ENCODE measurements at regions not wholly inside any gene's neighbourhood (a gene's known extent, or its start where the extent isn't known, plus 50 kb on each side); places are given as distances from the start of the nearest gene placed in this dataset.
"Not testable (repeated sequence)": the region's sequence is repeated elsewhere in the genome, so short reads cannot be mapped to it uniquely, and the experiment has no call there.

DNA sequence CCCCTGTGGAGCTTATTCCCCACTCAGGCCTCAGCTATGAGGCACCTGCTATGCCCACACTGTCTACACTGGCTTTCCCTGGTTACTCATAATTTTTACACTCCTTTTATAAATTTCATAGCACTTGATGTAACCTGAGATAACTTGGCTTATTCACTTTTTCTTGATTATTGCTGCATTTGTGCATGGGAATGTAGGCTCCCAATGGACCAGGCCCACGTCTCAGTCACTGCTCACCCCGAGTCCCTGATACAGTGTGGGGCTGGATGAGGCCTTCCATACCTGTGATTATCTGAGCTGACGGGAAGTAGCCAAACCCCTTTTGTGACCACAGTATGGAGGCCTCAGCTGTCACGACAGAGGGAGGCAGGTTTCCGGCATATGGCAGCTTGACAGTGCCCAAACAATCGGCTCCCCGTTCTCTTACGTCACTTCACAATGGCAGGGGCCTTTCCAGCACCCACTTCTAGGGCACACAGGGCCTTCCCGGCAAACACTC lies 645.3 kb downstream of the ACTR3B start:
- H3K9me3 ChIP-seq (ENCODE audit: control extremely low read depth in 1 of 5, control insufficient read depth in 4 of 5, insufficient read depth in 2 of 5, low read depth in 1 of 5, low read length in 4 of 5) = no peaks in the 10 kb centered on the region

GRCh38 chr7:153405704-153406485 lies 646.3 kb upstream of the DPP6 start:
- peaks cover 0 to 3% (median 0%) of the 10 kb centered on the region in 5 experiments for H3K9me3 ChIP-seq (ENCODE audit: control extremely low read depth in 1 of 5, control insufficient read depth in 4 of 5, insufficient read depth in 2 of 5, low read depth in 1 of 5, low read length in 4 of 5)
- no peak overlapping the region for H3K27ac ChIP-seq (ENCODE audit: insufficient read depth in 1 of 2, low read depth in 1 of 2, low read length in 2 of 2, poor library complexity in 1 of 2, severe bottlenecking in 2 of 2)
- H3K27me3 ChIP-seq (replicated peaks in 2 of 5; ENCODE audit: control insufficient read depth in 4 of 5, insufficient read depth in 5 of 5, low read length in 4 of 5) = no peaks in the 10 kb centered on the region
- ChIA-PET POLR2A (no interaction called here), CTCF (no interaction called here)
- H3K36me3 ChIP-seq (ENCODE audit: control insufficient read depth in 4 of 4, insufficient read depth in 4 of 4, low read length in 3 of 4) = no peaks in the 10 kb centered on the region
- DNase-seq = no peak
- H3K4me3 ChIP-seq (ENCODE audit: control insufficient read depth in 1 of 7, extremely low read depth in 1 of 7, insufficient read depth in 4 of 7, low read depth in 2 of 7, low read length in 6 of 7) = no peak overlapping the region
- 98% methylated on average over 4 of the region's 7 CpGs for WGBS (ENCODE audit: insufficient coverage)
- no peaks in the 10 kb centered on the region for H3K4me1 ChIP-seq (ENCODE audit: control extremely low read depth in 1 of 4, control insufficient read depth in 4 of 4, insufficient read depth in 4 of 4, low read length in 3 of 4)

More for the DNA sequence above, 645.3 kb downstream of the ACTR3B start:
- no peak overlapping the region for H3K27ac ChIP-seq (ENCODE audit: insufficient read depth in 1 of 2, low read depth in 1 of 2, low read length in 2 of 2, poor library complexity in 1 of 2, severe bottlenecking in 2 of 2)
- ChIA-PET CTCF (no interaction called here), POLR2A (no interaction called here)
- WGBS (ENCODE audit: insufficient coverage) = 99% methylated on average over 9 of the region's 9 CpGs
- no peaks in the 10 kb centered on the region for H3K27me3 ChIP-seq (replicated peaks in 2 of 5; ENCODE audit: control insufficient read depth in 4 of 5, insufficient read depth in 5 of 5, low read length in 4 of 5)
- H3K4me3 ChIP-seq (ENCODE audit: control insufficient read depth in 1 of 7, extremely low read depth in 1 of 7, insufficient read depth in 4 of 7, low read depth in 2 of 7, low read length in 6 of 7) = no peak overlapping the region
- no peaks in the 10 kb centered on the region for H3K36me3 ChIP-seq (ENCODE audit: control insufficient read depth in 4 of 4, insufficient read depth in 4 of 4, low read length in 3 of 4)
- H3K4me1 ChIP-seq (ENCODE audit: control extremely low read depth in 1 of 4, control insufficient read depth in 4 of 4, insufficient read depth in 4 of 4, low read length in 3 of 4) = no peaks in the 10 kb centered on the region
- no peak for DNase-seq

GRCh38 chr7:153406486-153406872 lies 645.7 kb upstream of the DPP6 start:
- H3K9me3 ChIP-seq (ENCODE audit: control extremely low read depth in 1 of 5, control insufficient read depth in 4 of 5, insufficient read depth in 2 of 5, low read depth in 1 of 5, low read length in 4 of 5) = peaks cover 0 to 3% (median 0%) of the 10 kb centered on the region in 5 experiments
- POLR2A ChIA-PET = no interaction called here
- CTCF ChIA-PET = no interaction called here
- no peak overlapping the region for H3K4me3 ChIP-seq (ENCODE audit: control insufficient read depth in 1 of 7, extremely low read depth in 1 of 7, insufficient read depth in 4 of 7, low read depth in 2 of 7, low read length in 6 of 7)
- WGBS (ENCODE audit: insufficient coverage) = 91% methylated on average over 4 of the region's 6 CpGs
- no peaks in the 10 kb centered on the region for H3K4me1 ChIP-seq (ENCODE audit: control extremely low read depth in 1 of 4, control insufficient read depth in 4 of 4, insufficient read depth in 4 of 4, low read length in 3 of 4)
- H3K36me3 ChIP-seq (ENCODE audit: control insufficient read depth in 4 of 4, insufficient read depth in 4 of 4, low read length in 3 of 4) = no peaks in the 10 kb centered on the region
- no peak for DNase-seq
- no peaks in the 10 kb centered on the region for H3K27me3 ChIP-seq (replicated peaks in 2 of 5; ENCODE audit: control insufficient read depth in 4 of 5, insufficient read depth in 5 of 5, low read length in 4 of 5)
- H3K27ac ChIP-seq (ENCODE audit: insufficient read depth in 1 of 2, low read depth in 1 of 2, low read length in 2 of 2, poor library complexity in 1 of 2, severe bottlenecking in 2 of 2) = no peak overlapping the region

DNA sequence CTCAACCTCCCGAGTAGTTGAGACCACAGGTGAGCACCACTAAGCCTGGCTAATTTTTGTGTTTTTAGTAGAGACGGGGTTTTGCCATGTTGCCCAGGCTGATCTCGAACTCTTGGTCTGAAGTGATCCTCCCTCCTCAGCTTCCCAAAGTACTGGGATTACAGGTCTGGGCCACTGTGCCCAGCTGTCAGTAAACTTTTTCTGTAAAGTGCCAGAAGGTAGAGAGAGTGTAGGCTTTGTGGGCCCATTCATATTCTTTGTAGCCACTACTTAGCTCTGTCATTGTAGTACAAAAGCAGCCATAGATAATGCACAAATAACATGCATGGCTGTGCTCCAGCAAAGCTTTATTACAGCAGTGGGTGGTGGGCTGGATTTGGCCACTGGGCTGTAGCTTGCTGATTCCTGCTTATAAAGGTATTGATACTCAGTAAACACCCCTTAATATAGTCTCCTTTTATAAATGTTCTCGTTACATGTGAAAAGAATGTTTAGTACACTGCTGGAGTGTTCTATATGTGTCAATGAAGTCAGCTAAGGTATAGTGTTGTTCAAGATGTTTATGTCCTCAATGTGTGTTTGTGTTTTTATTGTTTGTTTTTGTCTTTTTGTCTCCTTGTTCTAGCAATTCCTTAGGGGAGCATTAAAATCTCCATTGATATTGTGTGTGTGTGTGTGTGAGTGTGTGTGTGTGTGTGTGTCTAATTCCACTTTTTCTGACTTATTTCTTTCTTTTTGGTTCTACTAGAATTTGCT lies 644.7 kb upstream of the DPP6 start:
- POLR2A ChIA-PET = no interaction called here
- DNase-seq = no peak
- H3K36me3 ChIP-seq (ENCODE audit: control insufficient read depth in 4 of 4, insufficient read depth in 4 of 4, low read length in 3 of 4) = no peaks in the 10 kb centered on the region
- H3K9me3 ChIP-seq (ENCODE audit: control extremely low read depth in 1 of 5, control insufficient read depth in 4 of 5, insufficient read depth in 2 of 5, low read depth in 1 of 5, low read length in 4 of 5) = peaks cover 0 to 3% (median 0%) of the 10 kb centered on the region in 5 experiments
- H3K27me3 ChIP-seq (replicated peaks in 2 of 5; ENCODE audit: control insufficient read depth in 4 of 5, insufficient read depth in 5 of 5, low read length in 4 of 5) = no peaks in the 10 kb centered on the region
- H3K27ac ChIP-seq (ENCODE audit: insufficient read depth in 1 of 2, low read depth in 1 of 2, low read length in 2 of 2, poor library complexity in 1 of 2, severe bottlenecking in 2 of 2) = no peak overlapping the region
- no peaks in the 10 kb centered on the region for H3K4me1 ChIP-seq (ENCODE audit: control extremely low read depth in 1 of 4, control insufficient read depth in 4 of 4, insufficient read depth in 4 of 4, low read length in 3 of 4)
- WGBS (ENCODE audit: insufficient coverage) = 96% methylated on average over 3 of the region's 4 CpGs
- CTCF ChIA-PET = no interaction called here
- H3K4me3 ChIP-seq (ENCODE audit: control insufficient read depth in 1 of 7, extremely low read depth in 1 of 7, insufficient read depth in 4 of 7, low read depth in 2 of 7, low read length in 6 of 7) = no peak overlapping the region

GRCh38 chr7:153408360-153409335 lies 643.5 kb upstream of the DPP6 start:
- Histone ChIP-seq H3K9me3 (ENCODE audit: control extremely low read depth in 1 of 5, control insufficient read depth in 4 of 5, insufficient read depth in 2 of 5, low read depth in 1 of 5, low read length in 4 of 5) (peaks cover 0 to 8% (median 3%) of the 10 kb centered on the region in 5 experiments), H3K4me3 (ENCODE audit: control insufficient read depth in 1 of 7, extremely low read depth in 1 of 7, insufficient read depth in 4 of 7, low read depth in 2 of 7, low read length in 6 of 7) (no peak overlapping the region), H3K27me3 (replicated peaks in 2 of 5; ENCODE audit: control insufficient read depth in 4 of 5, insufficient read depth in 5 of 5, low read length in 4 of 5) (no peaks in the 10 kb centered on the region), H3K4me1 (ENCODE audit: control extremely low read depth in 1 of 4, control insufficient read depth in 4 of 4, insufficient read depth in 4 of 4, low read length in 3 of 4) (no peaks in the 10 kb centered on the region), H3K36me3 (ENCODE audit: control insufficient read depth in 4 of 4, insufficient read depth in 4 of 4, low read length in 3 of 4) (no peaks in the 10 kb centered on the region), H3K27ac (ENCODE audit: insufficient read depth in 1 of 2, low read depth in 1 of 2, low read length in 2 of 2, poor library complexity in 1 of 2, severe bottlenecking in 2 of 2) (no peak overlapping the region)
- DNase-seq = no peak
- 100% methylated on average over 1 of the region's 3 CpGs for WGBS (ENCODE audit: insufficient coverage)
- CTCF ChIA-PET = no interaction called here
- POLR2A ChIA-PET = no interaction called here

GRCh38 chr7:153409567-153410342 lies 642.4 kb upstream of the DPP6 start:
- POLR2A ChIA-PET; H3K27me3 ChIP-seq (replicated peaks in 2 of 5; ENCODE audit: control insufficient read depth in 4 of 5, insufficient read depth in 5 of 5, low read length in 4 of 5); CTCF ChIA-PET; H3K36me3 ChIP-seq (ENCODE audit: control insufficient read depth in 4 of 4, insufficient read depth in 4 of 4, low read length in 3 of 4); DNase-seq; H3K4me1 ChIP-seq (ENCODE audit: control extremely low read depth in 1 of 4, control insufficient read depth in 4 of 4, insufficient read depth in 4 of 4, low read length in 3 of 4); H3K27ac ChIP-seq (ENCODE audit: insufficient read depth in 1 of 2, low read depth in 1 of 2, low read length in 2 of 2, poor library complexity in 1 of 2, severe bottlenecking in 2 of 2); H3K4me3 ChIP-seq (ENCODE audit: control insufficient read depth in 1 of 7, extremely low read depth in 1 of 7, insufficient read depth in 4 of 7, low read depth in 2 of 7, low read length in 6 of 7): not testable (repeated sequence)
- WGBS (ENCODE audit: insufficient coverage) = 98% methylated on average over 6 of the region's 10 CpGs
- peaks cover 0 to 11% (median 3%) of the 10 kb centered on the region in 5 experiments for H3K9me3 ChIP-seq (ENCODE audit: control extremely low read depth in 1 of 5, control insufficient read depth in 4 of 5, insufficient read depth in 2 of 5, low read depth in 1 of 5, low read length in 4 of 5)

Data from common myeloid progenitor, CD34-positive (primary cell).